PC-3 (cell line): ENCODE measurements at regions not wholly inside any gene's neighbourhood (a gene's known extent, or its start where the extent isn't known, plus 50 kb on each side); places are given as distances from the start of the nearest gene placed in this dataset.

Source experiments
- ATAC-seq: fragments of 200-7000 bp; cut with Tn5 transposase; 2 replicates; pipeline ENCODE4 v1.9.1; 2020; ENCODE audit warnings: mild to moderate bottlenecking, moderate library complexity
- BruUV-seq: library from RNA; stranded (reverse); fragments of 400-500 nt; replicated peaks from 2 replicates; lab custom pipeline; 2021; lab: Mats Ljungman, UMichigan
- CTCF ChIA-PET: fragments of 300-600 bp; sonication (Branson Sonifier 250); formaldehyde crosslinking; loops from one replicate; lab custom pipeline; 2022; ENCODE audit warnings: antibody characterized with exemption; lab: Charles Lee
- POLR2A ChIA-PET: fragments of 300-600 bp; sonication (Branson Sonifier 250); formaldehyde crosslinking; loops from one replicate; lab custom pipeline; 2022; ENCODE audit warnings: antibody characterized with exemption; ENCODE audit not compliant: unreplicated experiment; lab: Charles Lee
- DNase-seq: peaks from one replicate; pipeline ENCODE4 v3.0.0-alpha.2; 2015
- H2AFZ ChIP-seq: fragments of 300-600 bp; sonication (generic); 2 replicates; pipeline ENCODE4 v1.6.0; 2016; ENCODE audit warnings: antibody characterized with exemption, low read length
- H3F3A ChIP-seq: fragments of 300-600 bp; sonication (generic); one replicate; pipeline ENCODE4 v1.6.0; 2017; ENCODE audit warnings: antibody characterized with exemption, low read length, control low read depth, mild to moderate bottlenecking; ENCODE audit not compliant: unreplicated experiment
- H3K27ac ChIP-seq: fragments of 300-600 bp; sonication (generic); 2 replicates; pipeline ENCODE4 v1.5.1; 2016; ENCODE audit warnings: mild to moderate bottlenecking, low read length
- H3K27me3 ChIP-seq: fragments of 300-600 bp; sonication (generic); 2 replicates; pipeline ENCODE4 v1.6.1; 2016; ENCODE audit warnings: low read length, mixed read lengths
- H3K36me3 ChIP-seq: fragments of 300-600 bp; sonication (generic); 2 replicates; pipeline ENCODE4 v1.6.1; 2016; ENCODE audit warnings: low read depth, mixed run types, low read length, mixed read lengths
- H3K4me1 ChIP-seq: fragments of 300-600 bp; sonication (generic); 2 replicates; pipeline ENCODE4 v1.5.1; 2016; ENCODE audit warnings: low read length; ENCODE audit not compliant: insufficient read depth
- H3K4me2 ChIP-seq: fragments of 300-600 bp; sonication (generic); 2 replicates; pipeline ENCODE4 v1.6.0; 2016; ENCODE audit warnings: low read length
- H3K4me3 ChIP-seq: fragments of 300-600 bp; sonication (generic); 2 replicates; pipeline ENCODE4 v1.5.1; 2016; ENCODE audit warnings: mild to moderate bottlenecking, low read length, mixed read lengths
- H3K79me2 ChIP-seq: fragments of 300-600 bp; sonication (generic); 2 replicates; pipeline ENCODE4 v1.6.1; 2017; ENCODE audit warnings: low read length, mixed read lengths
- H3K9ac ChIP-seq: fragments of 300-600 bp; sonication (generic); 2 replicates; pipeline ENCODE4 v1.6.0; 2016; ENCODE audit warnings: mild to moderate bottlenecking, low read length
- H3K9me2 ChIP-seq: fragments of 300-600 bp; sonication (generic); replicated peaks from 2 replicates; pipeline ENCODE4 v1.6.1; 2016; ENCODE audit warnings: mixed run types, low read length, mixed read lengths
- H3K9me3 ChIP-seq: fragments of 300-600 bp; sonication (generic); 2 replicates; pipeline ENCODE4 v1.6.1; 2016; ENCODE audit warnings: low read length, mixed read lengths
- H4K20me1 ChIP-seq: fragments of 300-600 bp; sonication (generic); 2 replicates; pipeline ENCODE4 v1.6.1; 2016; ENCODE audit warnings: low read length, mixed read lengths
- EZH2 ChIP-seq: fragments of 300-600 bp; sonication (generic); IDR thresholded peaks from one replicate; pipeline ENCODE4 v1.6.1; 2017; ENCODE audit warnings: antibody characterized with exemption, mild to moderate bottlenecking, low read length; ENCODE audit not compliant: unreplicated experiment
- EZH2phosphoT487 ChIP-seq: fragments of 300-600 bp; sonication (generic); IDR thresholded peaks from 2 replicates; pipeline ENCODE4 v1.6.1; 2018; ENCODE audit warnings: mild to moderate bottlenecking, antibody characterized with exemption, low read length, borderline replicate concordance
- intact Hi-C: fragments of 100-400 bp; cut with micrococcal nuclease; formaldehyde crosslinking; loops from 2 replicates; pipeline ENCODE4 v1.9.0; 2023
- TF ChIP-seq, protein P1 (sequence below): fragments of 300-600 bp; sonication (generic); conservative IDR thresholded peaks from 2 replicates; pipeline ENCODE4 v1.5.1; 2017; ENCODE audit warnings: antibody characterized with exemption, low read depth, mild to moderate bottlenecking, low read length

- Histone ChIP-seq H2AFZ (no peak overlapping the region), H4K20me1 (no peaks in the 10 kb centered on the region), H3K9me2 (no peaks in the 10 kb centered on the region), H3K27me3 (no peaks in the 10 kb centered on the region), H3K9ac (no peak overlapping the region), H3K4me3 (no peak overlapping the region), H3K27ac (no peak overlapping the region), H3K4me1 (peaks cover 4% of the 10 kb centered on the region; the same call in 1 of the 2 replicates), H3K9me3 (no peaks in the 10 kb centered on the region), H3F3A (no peaks in the 10 kb centered on the region), H3K36me3 (no peaks in the 10 kb centered on the region), H3K79me2 (no peaks in the 10 kb centered on the region), H3K4me2 (no peak overlapping the region)
- ATAC-seq (no peak), DNase-seq (no peak)
- CTCF ChIA-PET, result no interaction called here
- intact Hi-C loops, result no loop called here
- no peak for TF ChIP-seq EZH2phosphoT487
- POLR2A ChIA-PET, result no interaction called here
- no TSS peak for BruUV-seq
Measured at GRCh38 chr10:44196336-44196735, 188.6 kb downstream of the CXCL12 start.

DNA sequence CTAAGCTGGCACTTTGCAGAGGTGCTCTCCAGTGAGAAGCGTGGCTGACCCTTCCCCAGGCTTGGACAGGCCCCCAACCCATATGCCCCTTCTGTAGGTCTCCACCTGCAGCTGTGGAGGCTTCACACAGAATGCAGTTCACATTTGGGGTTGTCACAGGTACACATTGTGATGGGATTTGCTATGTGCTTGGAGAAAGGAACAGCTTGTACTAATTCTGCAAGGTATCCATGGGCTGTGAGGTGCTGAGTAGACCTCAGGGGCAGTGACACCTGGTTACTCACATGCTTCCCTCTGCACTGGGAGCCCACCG is 188.9 kb downstream of the CXCL12 start:
- no peaks in the 10 kb centered on the region for H3K9me3 ChIP-seq
- H3K79me2 ChIP-seq, result no peaks in the 10 kb centered on the region
- no peak for ATAC-seq
- H2AFZ ChIP-seq, result no peak overlapping the region
- H3K9me2 ChIP-seq, result no peaks in the 10 kb centered on the region
- CTCF ChIA-PET, result no interaction called here
- no TSS peak for BruUV-seq
- H3K27ac ChIP-seq, result no peak overlapping the region
- peaks cover 4% of the 10 kb centered on the region; the same call in 1 of the 2 replicates for H3K4me1 ChIP-seq
- POLR2A ChIA-PET, result no interaction called here
- TF ChIP-seq EZH2phosphoT487 (no peak), EZH2 (no peak)
- TF ChIP-seq, protein P1, sequence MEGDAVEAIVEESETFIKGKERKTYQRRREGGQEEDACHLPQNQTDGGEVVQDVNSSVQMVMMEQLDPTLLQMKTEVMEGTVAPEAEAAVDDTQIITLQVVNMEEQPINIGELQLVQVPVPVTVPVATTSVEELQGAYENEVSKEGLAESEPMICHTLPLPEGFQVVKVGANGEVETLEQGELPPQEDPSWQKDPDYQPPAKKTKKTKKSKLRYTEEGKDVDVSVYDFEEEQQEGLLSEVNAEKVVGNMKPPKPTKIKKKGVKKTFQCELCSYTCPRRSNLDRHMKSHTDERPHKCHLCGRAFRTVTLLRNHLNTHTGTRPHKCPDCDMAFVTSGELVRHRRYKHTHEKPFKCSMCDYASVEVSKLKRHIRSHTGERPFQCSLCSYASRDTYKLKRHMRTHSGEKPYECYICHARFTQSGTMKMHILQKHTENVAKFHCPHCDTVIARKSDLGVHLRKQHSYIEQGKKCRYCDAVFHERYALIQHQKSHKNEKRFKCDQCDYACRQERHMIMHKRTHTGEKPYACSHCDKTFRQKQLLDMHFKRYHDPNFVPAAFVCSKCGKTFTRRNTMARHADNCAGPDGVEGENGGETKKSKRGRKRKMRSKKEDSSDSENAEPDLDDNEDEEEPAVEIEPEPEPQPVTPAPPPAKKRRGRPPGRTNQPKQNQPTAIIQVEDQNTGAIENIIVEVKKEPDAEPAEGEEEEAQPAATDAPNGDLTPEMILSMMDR, result no peak
- no peak overlapping the region for H3K9ac ChIP-seq
- H3K36me3 ChIP-seq, result no peaks in the 10 kb centered on the region
- intact Hi-C loops, result no loop called here
- no peak overlapping the region for H3K4me3 ChIP-seq
- H3F3A ChIP-seq, result no peaks in the 10 kb centered on the region
- H3K27me3 ChIP-seq, result no peaks in the 10 kb centered on the region
- DNase-seq, result no peak
- no peak overlapping the region for H3K4me2 ChIP-seq
- no peaks in the 10 kb centered on the region for H4K20me1 ChIP-seq

DNA sequence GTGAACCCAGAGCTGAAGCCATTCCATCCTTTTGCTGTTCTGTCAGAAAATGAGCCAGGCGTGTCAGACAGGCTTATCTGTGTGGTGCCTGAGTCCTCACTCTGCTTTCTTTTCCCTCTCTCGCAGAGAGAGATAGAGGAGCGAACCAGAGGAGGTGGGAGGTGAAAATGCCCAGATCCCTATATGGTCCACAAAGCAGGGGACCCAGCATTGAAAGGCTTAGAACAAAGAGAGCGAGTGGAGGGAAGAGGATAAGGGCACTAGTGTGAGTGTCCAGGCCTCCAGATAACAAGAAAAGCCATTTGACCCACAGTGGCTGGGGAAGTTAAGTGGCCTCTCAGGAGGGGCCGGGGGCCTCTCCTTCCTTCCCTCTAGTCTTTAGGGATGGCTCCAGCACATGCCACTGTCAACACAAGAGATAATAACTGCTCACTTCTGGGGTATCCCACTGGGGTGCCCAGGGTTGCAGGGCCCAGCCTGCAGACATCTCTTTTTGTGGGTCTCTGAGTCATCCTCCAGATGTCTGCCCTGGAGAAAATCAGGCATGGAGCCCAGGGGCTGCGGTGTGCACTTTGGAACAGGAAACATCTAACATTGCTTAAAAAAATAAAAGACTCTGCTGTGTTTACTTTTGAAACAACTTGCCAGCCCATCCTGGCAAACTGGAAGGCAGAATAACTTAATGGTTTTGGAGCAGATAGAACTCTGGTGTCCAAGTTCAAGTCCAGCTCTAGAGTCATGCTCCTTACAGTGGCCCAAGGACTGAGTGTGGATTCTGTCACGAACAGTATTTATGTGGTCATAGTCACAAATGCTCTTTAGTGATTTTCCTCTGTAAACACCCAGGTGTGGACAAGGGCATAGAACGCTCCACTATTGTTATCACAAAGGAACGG is 189.5 kb downstream of the CXCL12 start:
- H3K9me3 ChIP-seq, result no peaks in the 10 kb centered on the region
- peaks cover 4% of the 10 kb centered on the region; the same call in 1 of the 2 replicates for H3K4me1 ChIP-seq
- no peak overlapping the region for H3K4me3 ChIP-seq
- no peaks in the 10 kb centered on the region for H3K36me3 ChIP-seq
- no peaks in the 10 kb centered on the region for H3F3A ChIP-seq
- POLR2A ChIA-PET, result no interaction called here
- no peak overlapping the region for H3K27ac ChIP-seq
- no peak overlapping the region for H3K4me2 ChIP-seq
- H3K9ac ChIP-seq, result no peak overlapping the region
- CTCF ChIA-PET, result no interaction called here
- H2AFZ ChIP-seq, result no peak overlapping the region
- H4K20me1 ChIP-seq, result no peaks in the 10 kb centered on the region
- intact Hi-C loops, result no loop called here
- H3K27me3 ChIP-seq, result no peaks in the 10 kb centered on the region
- no peaks in the 10 kb centered on the region for H3K9me2 ChIP-seq
- H3K79me2 ChIP-seq, result no peaks in the 10 kb centered on the region
- DNase-seq (peak; percentile 73), ATAC-seq (peak; percentile 80)
- BruUV-seq, result no TSS peak
- TF ChIP-seq EZH2phosphoT487 (no peak), EZH2 (no peak)
- TF ChIP-seq, protein P1, result no peak
